Activated T-helper 1 cell treated with anti-CD3 and anti-CD28 coated beads, Interleukin-2, amount 50 U/mL, for 16 hours (primary cell): ENCODE measurements at regions not wholly inside any gene's neighbourhood (a gene's known extent, or its start where the extent isn't known, plus 50 kb on each side); places are given as distances from the start of the nearest gene placed in this dataset.
"Not testable (repeated sequence)": the region's sequence is repeated elsewhere in the genome, so short reads cannot be mapped to it uniquely, and the experiment has no call there.

Source experiments
- DNase-seq, 2 donors: peaks; one replicate each; pipeline ENCODE4 v3.0.0-alpha.2; 2020; ENCODE audit warnings: low read depth in 1 of 2, low spot score in 1 of 2

GRCh38 chr15:22665059-22665702 is 121.3 kb upstream of the NIPA1 start:
- DNase-seq, result peak in 1 of 2 donors; percentile 0

GRCh38 chr15:22665711-22666110 is 120.7 kb upstream of the NIPA1 start:
- DNase-seq, result not testable (repeated sequence)

GRCh38 chr15:22684786-22685185 is 101.7 kb upstream of the NIPA1 start:
- not testable (repeated sequence) for DNase-seq

- not testable (repeated sequence) for DNase-seq
Measured at GRCh38 chr15:22699881-22700280, 86.6 kb upstream of the NIPA1 start.

- not testable (repeated sequence) for DNase-seq
Measured at GRCh38 chr15:22710831-22711341, 75.6 kb upstream of the NIPA1 start.

GRCh38 chr15:22713933-22714332 is 72.5 kb upstream of the NIPA1 start:
- DNase-seq, result not testable (repeated sequence)

- not testable (repeated sequence) for DNase-seq
Measured at GRCh38 chr15:22714358-22715132, 71.9 kb upstream of the NIPA1 start.

GRCh38 chr15:22715133-22715845 is 71.2 kb upstream of the NIPA1 start:
- not testable (repeated sequence) for DNase-seq

- DNase-seq, result not testable (repeated sequence)
Measured at GRCh38 chr15:22719980-22720379, 66.5 kb upstream of the NIPA1 start.

- not testable (repeated sequence) for DNase-seq
Measured at GRCh38 chr15:22726104-22726503, 60.3 kb upstream of the NIPA1 start.

- not testable (repeated sequence) for DNase-seq
Measured at GRCh38 chr15:22735067-22735466, 51.4 kb upstream of the NIPA1 start.

- no peak for DNase-seq
Measured at GRCh38 chr15:22735781-22736180, 50.7 kb upstream of the NIPA1 start.

GRCh38 chr15:22736200-22736599 is 50.2 kb upstream of the NIPA1 start:
- DNase-seq, result not testable (repeated sequence)
